ENCODE measurements at regions not wholly inside any gene's neighbourhood (a gene's known extent, or its start where the extent isn't known, plus 50 kb on each side); places are given as distances from the start of the nearest gene placed in this dataset.

GRCh38 chr16:85991425-85991824 is 92.5 kb downstream of the IRF8 start:
- no peak for DNase-seq

- DNase-seq: no peak
Observed at GRCh38 chr16:85991856-85992255, 92.9 kb downstream of the IRF8 start.

DNA sequence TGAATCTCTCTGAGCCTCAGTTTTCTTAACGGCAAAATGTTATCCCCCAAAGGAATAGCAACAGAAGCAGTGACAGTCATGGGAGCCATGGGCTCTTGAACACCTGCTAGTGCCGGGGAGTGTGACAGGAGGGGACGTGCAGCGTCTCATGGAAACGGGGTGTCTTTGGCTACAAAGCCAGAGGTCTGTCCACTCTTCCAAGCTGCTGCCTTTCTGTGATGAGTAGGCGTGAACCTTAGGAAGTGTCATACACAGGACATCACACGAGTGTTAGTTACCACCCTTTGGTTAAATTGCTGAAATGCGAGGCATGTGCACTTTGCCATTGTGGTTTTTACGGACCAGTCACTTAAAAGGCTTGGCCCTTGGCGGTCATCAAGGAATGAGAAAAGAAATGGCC is 93.4 kb downstream of the IRF8 start:
- no peak for DNase-seq

DNA sequence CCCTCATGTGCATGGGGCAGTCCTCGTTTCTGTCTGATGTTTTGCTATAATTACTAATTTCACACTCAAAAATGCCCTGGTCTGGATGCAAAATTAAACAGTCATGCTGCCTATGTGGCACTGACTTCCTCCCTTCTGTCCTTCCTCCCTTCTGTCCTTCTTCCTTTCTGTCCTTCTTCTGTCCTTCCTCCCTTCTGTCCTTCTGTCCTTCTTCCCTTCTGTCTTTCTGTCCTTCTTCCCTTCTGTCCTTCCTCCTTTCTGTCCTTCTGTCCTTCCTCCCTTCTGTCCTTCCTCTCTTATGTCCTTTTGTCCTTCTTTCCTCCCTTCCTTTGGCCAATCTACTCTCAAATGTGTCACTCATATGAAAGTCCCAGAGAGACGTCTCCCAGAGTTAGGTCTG is 93.8 kb downstream of the IRF8 start:
- DNase-seq: no peak

- no peak for DNase-seq
Observed at GRCh38 chr16:85994492-85995490, 95.8 kb downstream of the IRF8 start.

GRCh38 chr16:85995541-85996423 is 96.8 kb downstream of the IRF8 start:
- DNase-seq: no peak

DNA sequence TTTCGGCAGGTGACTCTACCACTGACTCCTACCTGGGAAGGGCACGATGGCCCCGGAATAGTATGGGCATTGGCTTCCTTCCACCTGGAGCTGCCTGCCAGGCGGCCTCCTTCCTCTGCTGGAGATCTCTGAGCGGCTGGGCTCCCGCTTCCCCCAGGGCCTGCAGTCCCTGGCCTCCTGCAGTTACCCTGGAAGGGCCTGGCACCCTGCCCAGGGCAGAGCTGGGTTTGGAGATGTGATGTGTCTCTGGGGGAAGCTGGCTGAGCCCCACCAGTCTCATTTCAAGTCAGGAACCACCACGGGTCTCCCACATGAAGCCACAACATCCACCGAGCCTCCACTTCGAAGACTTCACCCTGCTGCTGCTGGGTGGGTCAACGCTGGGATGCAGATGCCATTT is 97.9 kb downstream of the IRF8 start:
- DNase-seq: no peak

GRCh38 chr16:85998171-85998867 is 99.4 kb downstream of the IRF8 start:
- DNase-seq: no peak

DNA sequence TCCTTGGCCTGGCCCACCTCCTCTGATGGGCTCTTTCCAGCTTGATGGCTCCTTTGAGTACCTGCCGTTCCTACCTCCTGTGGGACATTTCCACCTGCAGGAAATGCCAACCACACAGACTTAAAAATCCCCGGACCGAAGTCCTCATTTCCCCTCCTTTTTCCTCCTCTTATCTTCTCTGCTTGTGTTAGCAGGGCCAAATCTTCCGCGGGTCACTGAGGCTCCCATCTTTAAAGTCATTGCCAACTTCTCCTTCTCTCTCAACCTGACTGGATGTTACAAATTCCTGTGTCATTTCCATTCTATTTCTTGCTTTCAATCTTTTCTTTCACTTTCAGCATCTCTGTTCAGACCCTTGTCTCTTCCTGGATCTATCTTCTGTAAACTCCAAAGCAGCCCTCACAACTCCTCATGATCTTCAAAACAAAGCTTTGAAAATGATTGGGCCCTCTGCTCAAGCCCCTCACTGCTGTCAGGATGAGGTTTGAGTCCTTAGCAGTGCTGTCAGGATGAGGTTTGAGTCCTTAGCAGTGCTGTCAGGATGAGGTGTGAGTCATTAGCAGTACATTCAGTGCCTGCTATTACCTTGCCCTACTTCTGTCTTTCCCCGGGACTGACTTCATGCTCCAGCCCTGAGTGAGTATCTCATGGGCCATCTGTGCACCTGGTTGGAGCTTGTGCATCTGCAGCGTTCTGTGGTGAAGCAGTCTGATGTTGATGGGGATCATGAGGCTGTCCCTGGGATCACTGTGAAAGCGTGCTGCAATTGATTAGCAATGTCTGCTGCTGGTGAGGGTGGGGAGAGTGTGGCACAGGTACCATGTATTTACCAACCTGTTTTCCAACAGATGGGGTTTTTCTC is 100.1 kb downstream of the IRF8 start:
- no peak for DNase-seq

GRCh38 chr16:85999778-86000177 is 100.8 kb downstream of the IRF8 start:
- DNase-seq: no peak

- DNase-seq: no peak
Observed at GRCh38 chr16:86002178-86002900, 103.4 kb downstream of the IRF8 start.

DNA sequence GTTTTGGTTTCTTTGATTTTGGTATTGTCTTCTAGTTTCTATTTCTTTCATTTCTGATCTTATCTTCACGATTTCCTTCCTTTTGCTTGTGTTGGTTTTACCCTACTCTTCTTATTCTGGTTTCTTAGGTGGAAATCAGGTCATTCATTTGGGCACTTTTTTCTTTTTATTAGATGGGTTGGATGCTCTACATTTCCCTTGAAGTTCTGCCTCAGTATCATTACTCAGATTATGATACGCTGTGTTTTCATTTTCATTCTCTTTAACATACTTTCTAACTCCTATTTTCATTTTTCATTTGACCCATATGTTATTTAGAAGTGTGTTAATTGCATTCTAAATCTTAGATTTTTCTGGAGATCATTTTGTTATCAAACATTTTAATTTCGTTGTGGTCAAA is 108.6 kb downstream of the IRF8 start:
- no peak for DNase-seq

GRCh38 chr16:86010680-86011141 is 111.7 kb downstream of the IRF8 start:
- DNase-seq: no peak

DNA sequence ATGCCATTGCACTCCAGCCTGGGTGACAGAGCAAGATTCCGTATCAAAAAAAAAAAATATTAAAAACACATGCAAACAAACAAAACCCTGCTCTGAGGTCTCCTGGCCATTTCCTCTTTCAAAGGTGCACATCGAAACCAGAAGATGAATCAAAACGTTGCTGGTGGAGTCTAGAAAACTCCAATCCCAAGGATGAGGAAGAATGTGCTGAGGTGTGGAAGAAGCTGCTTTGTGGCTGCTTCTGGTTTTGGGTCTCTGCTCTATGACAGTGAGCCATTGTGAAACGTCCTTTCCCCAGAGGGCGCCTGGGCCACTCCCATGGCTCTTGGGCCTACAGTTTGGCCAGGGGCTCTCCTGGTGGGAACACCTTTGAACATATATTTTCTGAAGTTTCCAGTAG is 112.6 kb downstream of the IRF8 start:
- DNase-seq: no peak

DNA sequence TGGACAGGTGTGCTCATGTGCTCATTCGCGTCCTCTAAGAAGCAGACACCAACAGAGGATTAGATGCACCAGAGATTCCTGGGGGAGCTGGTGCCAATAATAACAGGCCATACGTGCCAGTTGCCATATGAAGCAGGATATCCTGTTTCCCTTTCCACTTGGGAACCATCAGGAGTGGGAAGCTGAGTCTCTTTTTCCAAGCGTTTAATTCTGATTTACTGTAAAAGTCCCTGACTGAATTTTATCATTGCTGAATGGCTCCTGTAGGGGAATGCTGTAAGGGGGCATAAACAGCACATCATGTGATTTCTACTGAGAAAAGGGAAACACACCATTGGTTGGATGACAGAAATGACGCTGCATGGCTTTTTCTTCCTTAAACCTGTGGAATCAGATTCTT is 113.3 kb downstream of the IRF8 start:
- DNase-seq: no peak

GRCh38 chr16:86013867-86014266 is 114.9 kb downstream of the IRF8 start:
- DNase-seq: no peak

DNA sequence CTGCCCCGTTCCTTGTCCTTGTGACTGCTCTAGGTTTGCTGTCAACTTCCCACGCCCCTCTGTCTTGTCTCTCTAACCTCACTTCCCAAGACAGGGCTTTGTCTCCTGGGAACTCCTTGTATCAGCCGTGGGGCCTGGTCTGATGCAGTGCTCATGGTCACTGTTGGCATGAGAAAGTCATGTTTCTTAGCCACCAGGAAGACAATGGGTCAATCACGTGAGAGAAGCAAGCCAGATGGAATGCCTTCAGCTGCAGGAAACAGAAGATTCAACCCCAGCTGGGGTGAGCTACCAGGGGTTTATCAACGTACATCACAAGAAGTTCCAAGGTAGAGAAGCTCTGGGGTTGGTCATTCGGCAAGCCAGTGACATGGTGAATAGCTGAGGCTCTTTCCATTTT is 116.6 kb downstream of the IRF8 start:
- no peak for DNase-seq

DNA sequence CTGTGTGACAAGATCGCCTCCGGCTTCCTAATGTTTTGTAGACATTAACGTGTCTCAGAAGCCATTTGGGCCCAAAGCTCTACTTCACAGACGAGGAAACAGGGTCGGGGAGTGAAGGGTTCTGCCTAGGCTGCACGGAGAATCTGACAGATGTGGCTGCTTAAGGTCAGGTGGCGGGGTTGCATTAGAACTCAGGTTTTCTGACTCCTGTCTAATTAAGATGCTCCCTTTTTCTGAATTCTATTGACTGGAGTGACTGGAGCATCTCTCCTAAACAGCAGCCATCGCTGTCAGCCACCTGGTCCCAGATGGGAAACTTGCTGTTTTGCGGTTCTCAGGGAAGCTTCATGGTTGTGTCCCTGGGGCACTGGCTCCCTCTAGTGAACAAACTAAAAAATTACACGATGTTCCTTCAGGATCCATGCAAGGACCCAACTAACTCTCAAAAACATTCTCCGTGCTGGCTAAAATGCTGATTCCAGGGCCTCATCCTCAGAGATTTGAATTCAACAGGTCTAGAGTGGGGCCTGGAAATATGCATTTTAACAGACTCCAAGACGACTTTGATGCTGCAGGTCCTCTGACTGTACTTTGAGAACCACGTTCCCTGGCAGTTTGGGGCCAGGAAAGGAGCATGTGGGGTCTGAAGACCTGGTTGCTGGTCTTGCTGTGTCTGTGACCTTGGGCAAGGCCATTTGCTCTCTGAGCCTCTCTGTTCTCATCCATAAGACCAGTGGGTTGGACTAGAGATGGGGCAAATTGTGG is 117.4 kb downstream of the IRF8 start:
- DNase-seq: peak; percentile 57

- DNase-seq: no peak
Observed at GRCh38 chr16:86018071-86018470, 119.1 kb downstream of the IRF8 start.

DNA sequence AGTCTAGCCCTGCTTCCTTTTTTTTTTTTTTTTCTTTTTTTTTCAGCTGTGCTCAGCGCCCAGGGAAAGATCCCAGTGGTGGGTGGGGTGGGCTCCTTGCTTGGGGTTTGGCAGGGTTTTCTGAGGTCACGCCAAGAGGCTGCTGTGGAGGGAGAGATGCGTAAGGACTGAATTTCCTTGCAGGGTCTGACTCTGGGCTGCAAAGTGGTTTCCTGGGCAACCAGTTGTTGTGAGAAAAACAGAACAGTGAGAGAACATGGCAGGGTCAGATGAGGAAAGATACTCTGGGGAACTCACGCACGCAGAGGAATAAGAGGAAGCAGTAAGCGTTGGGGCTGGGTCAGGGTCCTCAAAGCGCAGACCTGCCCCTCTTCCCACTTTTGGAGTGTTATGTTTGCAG is 119.5 kb downstream of the IRF8 start:
- no peak for DNase-seq

DNA sequence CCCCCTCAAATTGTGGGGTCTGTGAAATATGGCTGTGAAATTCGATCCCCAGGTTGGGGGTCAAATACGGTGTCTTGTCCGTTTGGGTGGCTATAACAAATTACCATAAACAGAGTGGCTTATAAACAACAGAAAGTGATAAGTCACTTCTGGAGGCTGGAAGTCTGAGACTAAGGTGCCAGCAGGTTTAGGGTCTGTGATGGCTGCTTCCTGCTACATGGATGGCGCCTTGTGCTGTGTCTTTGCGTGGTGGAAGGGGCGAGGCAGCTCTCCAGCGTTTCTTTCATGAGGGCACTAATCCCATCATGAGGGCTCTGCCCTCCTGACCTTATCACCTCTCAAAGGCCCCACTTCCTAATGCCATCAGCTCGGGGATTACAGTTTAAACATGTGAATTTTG is 120.0 kb downstream of the IRF8 start:
- DNase-seq: no peak

All from DMS53 (cell line).